ENCODE measurements at regions not wholly inside any gene's neighbourhood (a gene's known extent, or its start where the extent isn't known, plus 50 kb on each side); places are given as distances from the start of the nearest gene placed in this dataset.

DNA sequence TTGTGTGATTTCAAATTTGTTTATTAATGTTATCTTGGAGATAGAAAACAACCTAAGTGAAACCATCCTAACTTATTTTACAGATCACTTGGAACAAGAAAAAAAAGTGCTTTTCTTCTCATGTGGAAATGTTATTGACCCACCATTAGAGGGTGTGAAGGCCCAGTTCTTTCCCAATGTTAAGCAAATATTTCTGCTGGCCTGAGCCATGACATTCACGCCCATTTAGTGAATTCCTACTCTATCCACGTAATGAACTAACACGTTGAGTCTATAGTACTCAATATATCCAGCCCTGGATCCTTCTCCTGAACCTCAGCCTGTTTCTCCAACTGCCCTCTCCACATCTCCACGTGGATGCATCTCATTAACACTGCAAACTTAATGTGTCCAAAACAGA lies 180.6 kb upstream of the ZFP64 start:
- DNase-seq: no peak

- no peak for DNase-seq
These were observed 174.1 kb upstream of the ZFP64 start for GRCh38 chr20:52365688-52366087.

DNA sequence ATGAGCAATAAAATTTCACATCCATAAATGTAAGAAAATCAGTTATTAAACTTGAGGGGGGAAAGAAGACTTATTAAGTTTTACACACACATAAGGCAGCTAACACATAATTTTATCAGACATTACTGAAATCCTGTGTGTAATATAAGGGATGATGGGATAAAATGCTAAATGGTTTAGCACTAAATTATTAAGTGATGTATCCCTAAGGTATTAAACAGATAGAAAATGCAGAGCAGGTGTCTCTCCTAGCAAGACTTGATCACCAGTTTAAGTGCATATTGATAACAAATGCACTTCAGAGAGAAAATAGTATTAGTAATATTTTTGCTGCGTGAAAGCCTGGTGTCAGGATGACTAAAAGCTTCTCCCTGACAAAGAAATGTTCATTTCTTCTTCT lies 172.8 kb upstream of the ZFP64 start:
- no peak for DNase-seq

- DNase-seq: no peak
These were observed 170.1 kb upstream of the ZFP64 start for GRCh38 chr20:52361650-52362049.

GRCh38 chr20:52349806-52350205 lies 158.2 kb upstream of the ZFP64 start:
- DNase-seq: no peak

- DNase-seq: no peak
These were observed 156.9 kb upstream of the ZFP64 start for GRCh38 chr20:52348434-52348833.

- DNase-seq: no peak
These were observed 155.2 kb upstream of the ZFP64 start for GRCh38 chr20:52346797-52347196.

GRCh38 chr20:52342913-52343312 lies 151.3 kb upstream of the ZFP64 start:
- no peak for DNase-seq

DNA sequence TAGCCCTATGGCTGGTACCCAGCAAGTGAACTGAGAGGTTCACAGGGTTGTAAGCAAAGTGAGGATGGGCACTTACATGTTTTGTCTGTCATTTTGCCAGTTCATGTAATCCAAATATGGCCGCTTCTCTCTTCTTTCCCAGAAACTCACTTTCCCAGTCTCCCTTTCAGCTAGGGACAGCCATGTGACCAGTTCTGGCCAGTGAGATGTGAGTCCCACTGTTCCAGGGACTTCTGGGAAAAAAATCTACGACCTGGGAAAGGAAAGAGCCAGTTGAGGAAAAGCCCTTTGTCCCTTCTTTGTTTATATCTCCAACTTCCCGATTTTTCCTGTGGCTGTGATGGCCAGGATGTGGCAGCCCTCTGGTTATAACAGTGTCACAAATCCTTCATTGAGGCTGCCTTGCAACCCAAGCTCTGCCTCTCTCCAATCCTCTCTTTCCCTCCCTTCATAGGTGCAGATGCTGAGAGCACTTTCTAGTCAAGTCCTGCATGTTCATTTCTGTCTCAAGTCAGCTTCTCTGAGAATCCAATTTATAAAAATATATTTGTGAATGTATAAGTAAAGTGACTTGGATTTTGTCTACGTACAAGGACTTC lies 148.6 kb upstream of the ZFP64 start:
- DNase-seq: peak; percentile 1

DNA sequence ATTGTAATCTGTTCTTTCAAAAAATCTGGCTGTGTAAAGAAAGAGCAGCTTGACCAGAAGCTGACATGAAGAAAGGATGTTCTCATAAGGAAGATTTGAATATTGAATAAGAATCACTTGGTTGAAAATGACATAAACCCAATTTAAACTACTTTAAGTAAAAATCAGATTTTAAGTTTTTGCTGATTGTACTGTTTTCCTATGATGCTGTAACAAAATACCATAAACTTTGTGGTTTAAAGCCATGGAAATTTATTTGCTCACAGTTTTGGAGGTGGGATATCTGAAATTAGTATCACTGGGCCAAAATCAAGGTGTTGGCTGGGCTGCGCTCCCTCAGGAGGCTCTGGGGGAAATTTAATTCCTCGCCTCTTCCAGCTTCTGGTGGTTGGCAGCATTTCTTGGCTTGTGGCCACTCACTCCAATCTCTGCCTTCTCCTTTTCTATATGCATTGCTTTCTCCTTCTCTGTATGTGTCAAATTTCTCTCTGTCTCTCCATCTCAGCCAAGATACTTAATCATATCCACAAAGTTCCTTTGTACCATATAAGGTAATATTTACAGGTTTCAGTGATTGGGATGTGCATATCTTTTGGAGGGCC lies 141.2 kb upstream of the ZFP64 start:
- DNase-seq: no peak

DNA sequence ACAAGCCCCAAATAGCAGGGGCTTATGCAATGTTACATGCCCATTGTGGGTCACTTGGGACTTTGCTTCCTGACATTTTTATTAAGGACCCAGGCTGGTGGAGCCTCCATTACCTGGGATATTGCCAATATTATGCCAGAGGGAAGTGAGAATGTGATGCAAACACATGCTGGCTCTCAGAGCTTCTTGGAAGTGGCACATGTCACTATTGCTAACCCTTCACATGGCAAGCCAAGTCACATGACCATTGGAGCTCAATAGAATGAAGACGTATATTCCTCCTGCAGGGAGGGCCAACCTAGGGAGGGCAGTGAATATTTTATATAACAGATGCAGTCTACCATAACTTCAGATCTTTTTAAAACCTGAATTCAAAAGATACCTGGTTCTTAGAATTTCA lies 140.7 kb upstream of the ZFP64 start:
- no peak for DNase-seq

DNA sequence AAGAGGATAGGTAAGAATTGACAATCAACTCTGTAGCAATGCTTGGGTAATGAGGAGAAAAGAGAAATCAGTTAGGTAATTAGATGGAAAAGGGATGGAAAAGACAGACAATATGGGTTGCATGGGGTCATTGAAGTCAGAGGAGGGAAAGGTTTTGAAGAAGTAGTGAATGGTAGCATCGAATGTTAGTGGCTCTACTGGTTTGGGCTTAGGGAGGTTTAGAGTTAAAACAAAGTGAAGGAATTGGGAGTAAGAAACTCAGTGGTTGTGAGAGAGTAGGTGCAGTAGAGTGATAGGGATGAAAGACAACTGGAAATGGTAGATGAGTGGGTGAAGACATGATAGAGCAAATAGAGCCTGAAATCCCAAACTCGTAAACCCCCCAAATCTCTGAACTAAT lies 140.1 kb upstream of the ZFP64 start:
- DNase-seq: no peak

DNA sequence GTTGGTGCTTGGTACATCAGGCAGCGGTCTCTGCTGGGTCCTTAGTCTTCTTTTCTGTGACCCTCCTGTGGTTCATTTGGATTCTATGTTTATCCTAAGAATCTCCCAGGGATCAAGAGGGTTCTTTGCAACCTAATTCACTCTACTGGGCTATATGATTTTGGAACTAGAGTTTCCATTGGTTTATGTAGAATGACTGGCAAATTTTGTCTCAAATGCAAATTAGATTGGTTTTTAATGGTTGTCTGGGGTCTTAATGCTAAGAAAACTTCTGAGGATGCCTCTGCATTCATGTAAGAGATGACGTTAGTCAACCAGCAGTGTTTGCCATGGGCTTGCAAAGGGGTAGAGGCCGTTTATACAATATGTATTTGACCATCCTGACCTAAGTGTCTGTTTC lies 129.8 kb upstream of the ZFP64 start:
- no peak for DNase-seq

- no peak for DNase-seq
These were observed 127.1 kb upstream of the ZFP64 start for GRCh38 chr20:52318651-52319050.

DNA sequence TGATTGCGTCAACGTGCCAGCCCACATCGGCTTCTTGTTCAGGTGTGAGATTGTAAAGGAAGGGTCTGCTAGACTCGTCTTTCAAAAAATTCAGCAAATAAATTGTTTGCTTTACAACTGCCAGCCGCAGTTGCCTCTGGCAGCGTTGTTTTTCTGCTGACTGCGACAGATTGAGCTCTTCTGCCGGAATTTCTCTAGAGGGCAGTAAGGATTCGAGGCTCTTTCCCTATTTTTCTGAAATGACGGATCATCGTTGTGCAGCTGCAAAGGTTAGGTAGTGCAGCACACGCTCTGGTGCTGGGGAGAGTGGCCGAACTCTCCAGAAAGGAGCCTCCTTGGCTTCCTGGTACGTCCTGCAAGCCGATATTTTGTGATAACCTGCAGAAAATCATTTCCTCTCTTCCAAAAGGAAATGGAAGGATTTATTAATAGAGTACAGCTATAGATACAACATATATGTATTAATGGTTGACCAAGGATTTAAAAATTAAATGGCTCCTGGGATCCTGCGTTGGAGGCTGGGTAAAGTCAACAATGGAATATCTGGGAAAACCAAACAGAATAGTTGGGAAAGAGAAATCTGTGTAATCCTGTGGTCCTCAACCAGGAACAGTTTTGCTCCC lies 121.9 kb upstream of the ZFP64 start:
- peak; percentile 4 for DNase-seq

DNA sequence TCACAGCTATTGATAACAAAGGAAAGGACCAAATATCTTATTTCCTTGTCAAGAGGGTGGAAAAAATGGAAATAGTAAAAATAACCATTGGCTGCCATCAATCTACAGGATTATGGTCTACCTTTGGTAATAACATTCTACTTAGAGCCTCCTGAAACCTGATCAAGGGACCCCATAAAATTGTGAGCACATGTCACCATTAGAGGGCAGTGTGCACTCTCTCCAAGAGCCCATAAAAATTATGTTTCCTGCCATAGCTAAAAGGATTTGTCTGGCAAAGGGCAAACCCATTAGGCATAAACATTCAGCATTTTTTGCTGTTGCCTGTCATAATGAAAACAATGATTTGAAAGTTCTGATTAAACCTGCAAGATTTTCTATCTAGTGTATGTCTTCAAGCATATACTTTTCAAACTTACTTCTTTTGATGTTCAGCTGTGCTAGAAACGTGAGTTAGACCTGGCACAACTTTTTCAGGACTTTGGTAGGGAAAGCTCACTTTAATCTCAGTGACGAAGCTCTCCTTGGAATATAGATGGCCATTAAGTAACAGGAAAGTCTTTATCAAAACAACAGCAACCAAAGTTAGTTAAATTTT lies 120.7 kb upstream of the ZFP64 start:
- DNase-seq: peak; percentile 68

- no peak for DNase-seq
These were observed 119.7 kb upstream of the ZFP64 start for GRCh38 chr20:52311209-52311794.

GRCh38 chr20:52309181-52309580 lies 117.6 kb upstream of the ZFP64 start:
- no peak for DNase-seq

GRCh38 chr20:52306477-52306876 lies 114.9 kb upstream of the ZFP64 start:
- DNase-seq: no peak

GRCh38 chr20:52305858-52306257 lies 114.3 kb upstream of the ZFP64 start:
- DNase-seq: no peak

- DNase-seq: no peak
These were observed 113.6 kb upstream of the ZFP64 start for GRCh38 chr20:52305024-52305645.

- DNase-seq: no peak
These were observed 111.8 kb upstream of the ZFP64 start for GRCh38 chr20:52303281-52303950.

DNA sequence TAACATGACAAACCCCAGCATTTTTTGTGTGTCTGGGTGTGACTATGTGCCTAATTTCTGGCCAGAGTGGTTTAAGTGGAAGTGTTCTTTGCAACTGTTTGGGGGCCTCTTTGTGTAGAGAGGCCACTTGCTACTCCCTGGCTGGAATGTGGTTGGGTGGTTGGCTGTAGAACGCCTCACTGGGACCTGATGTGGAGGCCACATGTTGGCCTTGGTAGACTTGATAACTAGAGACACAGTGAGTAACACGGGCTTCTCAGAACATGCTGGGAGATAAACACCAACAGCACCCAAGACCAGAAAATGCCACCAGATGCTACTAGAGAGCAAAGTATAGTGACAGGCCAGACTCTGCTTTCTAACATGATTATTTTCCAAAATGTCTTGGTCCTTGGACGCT lies 111.2 kb upstream of the ZFP64 start:
- no peak for DNase-seq

Measured in hematopoietic multipotent progenitor cell treated with erythropoietin and hydrocortisone succinate and interleukin-3 and kit ligand, for 4 days (in vitro differentiated cells).